A549 (cell line): ENCODE measurements at regions not wholly inside any gene's neighbourhood (a gene's known extent, or its start where the extent isn't known, plus 50 kb on each side); places are given as distances from the start of the nearest gene placed in this dataset.

Source experiments
- ATAC-seq, 2 experiments: fragments of 200-7000 bp in 1 of 2; fragments of >200 bp in 1 of 2; cut with Nextera tagmentation in 1 of 2; cut with Tn5 transposase in 1 of 2; 3 replicates each; pipeline versions ENCODE4 v1.8.0 to v1.9.1; 2018 to 2020; ENCODE audit warnings: mild to moderate bottlenecking in 1 of 2, moderate library complexity in 1 of 2
- CTCF ChIA-PET: fragments of 300-600 bp; sonication (Branson Sonifier 250); formaldehyde crosslinking; extraction: SDS; loops from one replicate; lab custom pipeline; 2021; ENCODE audit warnings: antibody characterized with exemption, inconsistent platforms; lab: Yijun Ruan, JAX
- POLR2A ChIA-PET: fragments of 350-600 bp; formaldehyde crosslinking; extraction: SDS; loops from one replicate; lab custom pipeline; 2021; ENCODE audit warnings: antibody characterized with exemption, inconsistent platforms; lab: Yijun Ruan, JAX
- DNase-seq, 2 experiments: peaks; one replicate each; pipeline versions ENCODE4 v3.0.0 to v3.0.0-alpha.2; 2011 to 2016; ENCODE audit warnings: low read depth in 1 of 2, low spot score in 1 of 2
- FAIRE-seq: peaks from 2 replicates; lab custom pipeline; 2011; peaks lifted over from hg19 to GRCh38; lab: Jason Lieb, UNC
- H3K27ac ChIP-seq, 2 experiments: fragments of >200 bp; sonication (Bioruptor Twin); formaldehyde crosslinking; 3 replicates each; pipeline ENCODE4 v1.5.1; 2016 to 2017
- H3K4me1 ChIP-seq: fragments of >200 bp; sonication (Bioruptor Twin); formaldehyde crosslinking; 3 replicates; pipeline ENCODE4 v1.6.1; 2016
- H3K4me2 ChIP-seq: fragments of >200 bp; sonication (Bioruptor Twin); formaldehyde crosslinking; 3 replicates; pipeline ENCODE4 v1.6.1; 2016
- H3K4me3 ChIP-seq: fragments of >200 bp; sonication (Bioruptor Twin); formaldehyde crosslinking; 3 replicates; pipeline ENCODE4 v1.5.1; 2016
- H3K9me3 ChIP-seq: fragments of >200 bp; sonication (Bioruptor Twin); formaldehyde crosslinking; 3 replicates; pipeline ENCODE4 v1.6.1; 2016
- CBX2 ChIP-seq: fragments of 200-600 bp; sonication (generic); IDR thresholded peaks from 2 replicates; pipeline ENCODE4 v1.6.1; 2016; ENCODE audit warnings: low read depth, mild to moderate bottlenecking, borderline replicate concordance
- CBX8 ChIP-seq: fragments of 200-600 bp; sonication (generic); IDR thresholded peaks from 2 replicates; pipeline ENCODE4 v1.6.1; 2016
- EHMT2 ChIP-seq: fragments of 200-600 bp; sonication (generic); IDR thresholded peaks from 2 replicates; pipeline ENCODE4 v1.6.1; 2016; ENCODE audit warnings: antibody characterized with exemption, low read depth, mild to moderate bottlenecking, moderate library complexity
- FOSB ChIP-seq: fragments of 250-450 bp; sonication (Bioruptor Pico); IDR thresholded peaks from 2 replicates; pipeline ENCODE4 v1.5.0; 2020; ENCODE audit warnings: mild to moderate bottlenecking, moderate library complexity
- GATA3 ChIP-seq: IDR thresholded peaks from 2 replicates; pipeline ENCODE4 v1.6.1; 2012; ENCODE audit warnings: borderline replicate concordance
- HDAC2 ChIP-seq: fragments of 200-600 bp; sonication (generic); IDR thresholded peaks from 2 replicates; pipeline ENCODE4 v1.6.1; 2016
- HEYL ChIP-seq: fragments of 250-450 bp; sonication (Bioruptor Pico); IDR thresholded peaks from 2 replicates; pipeline ENCODE4 v1.8.0; 2021; ENCODE audit warnings: mild to moderate bottlenecking, moderate library complexity
- HOXB5 ChIP-seq: fragments of 250-450 bp; sonication (Bioruptor Pico); IDR thresholded peaks from 2 replicates; pipeline ENCODE4 v1.5.0; 2020; ENCODE audit warnings: mild to moderate bottlenecking, moderate library complexity
- JUN ChIP-seq, 2 experiments: fragments of >200 bp; sonication (Bioruptor Twin); formaldehyde crosslinking; IDR thresholded peaks; 2 replicates in 1 of 2; 3 replicates in 1 of 2; pipeline ENCODE4 v1.6.1; 2016 to 2017
- KDM1A ChIP-seq: fragments of 200-600 bp; sonication (generic); IDR thresholded peaks from 2 replicates; pipeline ENCODE4 v1.6.1; 2016; ENCODE audit warnings: low read depth, mild to moderate bottlenecking
- MAZ ChIP-seq: fragments of 150-350 bp; IDR thresholded peaks from 2 replicates; pipeline ENCODE4 v1.6.1; 2014; ENCODE audit warnings: antibody characterized with exemption, low read depth, low read length, borderline replicate concordance
- MYC ChIP-seq: IDR thresholded peaks from 2 replicates; pipeline ENCODE4 v1.6.1; 2012; ENCODE audit warnings: mild to moderate bottlenecking, inconsistent platforms, low read length, improper control_type of control experiment, borderline replicate concordance
- NFE2L2 ChIP-seq: fragments of 150-350 bp; conservative IDR thresholded peaks from 2 replicates; pipeline ENCODE4 v1.6.1; 2014; ENCODE audit warnings: low read length
- NPAS2 ChIP-seq: fragments of 250-450 bp; sonication (Bioruptor Pico); IDR thresholded peaks from 2 replicates; pipeline ENCODE4 v1.8.0; 2022; ENCODE audit warnings: mild to moderate bottlenecking, moderate library complexity, borderline replicate concordance
- NR3C1 ChIP-seq: fragments of >200 bp; sonication (Bioruptor Twin); formaldehyde crosslinking; IDR thresholded peaks from 3 replicates; pipeline ENCODE4 v1.6.1; 2017
- POLR2A ChIP-seq: IDR thresholded peaks from 2 replicates; pipeline ENCODE4 v1.6.1; 2012; ENCODE audit warnings: mild to moderate bottlenecking, low read length
- RARB ChIP-seq: fragments of 250-450 bp; sonication (Bioruptor Pico); IDR thresholded peaks from 2 replicates; pipeline ENCODE4 v1.8.0; 2021; ENCODE audit warnings: mild to moderate bottlenecking, moderate library complexity
- RFX5 ChIP-seq: fragments of 450-650 bp; IDR thresholded peaks from 2 replicates; pipeline ENCODE4 v1.7.1; 2014; ENCODE audit warnings: antibody characterized with exemption, mild to moderate bottlenecking, moderate library complexity
- SMC3 ChIP-seq: fragments of >200 bp; sonication (Bioruptor Twin); formaldehyde crosslinking; IDR thresholded peaks from 3 replicates; pipeline ENCODE4 v1.6.1; 2018; ENCODE audit warnings: inconsistent platforms
- TP53 ChIP-seq: fragments of 250-450 bp; sonication (Bioruptor Pico); IDR thresholded peaks from 2 replicates; pipeline ENCODE4 v1.5.0; 2021; ENCODE audit warnings: mild to moderate bottlenecking, moderate library complexity
- ZC3H11A ChIP-seq: fragments of 450-650 bp; IDR thresholded peaks from 2 replicates; pipeline ENCODE4 v1.6.1; 2014; ENCODE audit warnings: antibody characterized with exemption, mild to moderate bottlenecking
- WGBS: methylation state at CpG from one replicate; pipeline ENCODE4 v1.1.6; 2017; ENCODE audit errors: missing lambda C conversion rate; 5-methylcytosine and 5-hydroxymethylcytosine counted together
- TF ChIP-seq, protein P1 (sequence below): IDR thresholded peaks from 2 replicates; pipeline ENCODE4 v1.6.1; 2012; ENCODE audit warnings: low read depth, borderline replicate concordance
- TF ChIP-seq, protein P2 (sequence below): fragments of 250-450 bp; sonication (Bioruptor Pico); IDR thresholded peaks from 2 replicates; pipeline ENCODE4 v1.5.0; 2020; ENCODE audit warnings: low read depth, mild to moderate bottlenecking, moderate library complexity
- TF ChIP-seq, protein P3 (sequence below): fragments of >200 bp; sonication (Bioruptor Twin); formaldehyde crosslinking; IDR thresholded peaks from 3 replicates; pipeline ENCODE4 v1.6.1; 2016
- TF ChIP-seq, protein P4 (sequence below): fragments of >200 bp; sonication (Bioruptor Twin); formaldehyde crosslinking; IDR thresholded peaks from 2 replicates; pipeline ENCODE4 v1.6.1; 2016
- TF ChIP-seq, protein P5 (sequence below): fragments of 200-600 bp; sonication (generic); IDR thresholded peaks from 2 replicates; pipeline ENCODE4 v1.6.1; 2016; ENCODE audit warnings: antibody characterized with exemption, mild to moderate bottlenecking, moderate library complexity

DNA sequence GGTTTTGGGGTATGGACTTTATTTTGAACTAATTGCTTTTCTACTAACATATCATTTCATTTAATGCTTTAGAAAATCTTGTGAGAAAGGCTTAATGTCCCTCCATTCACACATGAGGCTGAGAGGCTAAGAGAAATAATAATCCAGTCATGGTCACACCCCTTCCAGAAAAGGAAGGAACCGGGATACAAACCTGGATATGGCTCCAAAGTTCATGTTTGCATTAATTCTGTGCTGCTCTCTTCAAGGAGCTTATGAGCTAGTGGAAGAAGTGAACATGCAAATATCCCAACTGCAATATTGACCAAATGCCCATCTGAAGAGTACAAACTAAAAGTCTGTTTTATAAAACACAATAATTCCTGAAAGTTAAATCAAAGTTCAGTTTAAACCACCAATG lies 732.1 kb upstream of the RIOK2 start:
- FAIRE-seq, result no peak
- 0% methylated on average over 1 of the region's 1 CpG for WGBS
- TF ChIP-seq HDAC2 (no peak), GATA3 (no peak), HEYL (CRISPR knock-in tag) (no peak), TP53 (CRISPR knock-in tag) (no peak), POLR2A (no peak), SMC3 (no peak), RARB (CRISPR knock-in tag) (no peak), EHMT2 (no peak)
- TF ChIP-seq, protein P1, sequence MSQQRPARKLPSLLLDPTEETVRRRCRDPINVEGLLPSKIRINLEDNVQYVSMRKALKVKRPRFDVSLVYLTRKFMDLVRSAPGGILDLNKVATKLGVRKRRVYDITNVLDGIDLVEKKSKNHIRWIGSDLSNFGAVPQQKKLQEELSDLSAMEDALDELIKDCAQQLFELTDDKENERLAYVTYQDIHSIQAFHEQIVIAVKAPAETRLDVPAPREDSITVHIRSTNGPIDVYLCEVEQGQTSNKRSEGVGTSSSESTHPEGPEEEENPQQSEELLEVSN, result no peak
- TF ChIP-seq, protein P2, sequence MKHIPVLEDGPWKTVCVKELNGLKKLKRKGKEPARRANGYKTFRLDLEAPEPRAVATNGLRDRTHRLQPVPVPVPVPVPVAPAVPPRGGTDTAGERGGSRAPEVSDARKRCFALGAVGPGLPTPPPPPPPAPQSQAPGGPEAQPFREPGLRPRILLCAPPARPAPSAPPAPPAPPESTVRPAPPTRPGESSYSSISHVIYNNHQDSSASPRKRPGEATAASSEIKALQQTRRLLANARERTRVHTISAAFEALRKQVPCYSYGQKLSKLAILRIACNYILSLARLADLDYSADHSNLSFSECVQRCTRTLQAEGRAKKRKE, result no peak
- TF ChIP-seq, protein P3, sequence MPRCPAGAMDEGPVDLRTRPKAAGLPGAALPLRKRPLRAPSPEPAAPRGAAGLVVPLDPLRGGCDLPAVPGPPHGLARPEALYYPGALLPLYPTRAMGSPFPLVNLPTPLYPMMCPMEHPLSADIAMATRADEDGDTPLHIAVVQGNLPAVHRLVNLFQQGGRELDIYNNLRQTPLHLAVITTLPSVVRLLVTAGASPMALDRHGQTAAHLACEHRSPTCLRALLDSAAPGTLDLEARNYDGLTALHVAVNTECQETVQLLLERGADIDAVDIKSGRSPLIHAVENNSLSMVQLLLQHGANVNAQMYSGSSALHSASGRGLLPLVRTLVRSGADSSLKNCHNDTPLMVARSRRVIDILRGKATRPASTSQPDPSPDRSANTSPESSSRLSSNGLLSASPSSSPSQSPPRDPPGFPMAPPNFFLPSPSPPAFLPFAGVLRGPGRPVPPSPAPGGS, result no peak
- TF ChIP-seq, protein P4, sequence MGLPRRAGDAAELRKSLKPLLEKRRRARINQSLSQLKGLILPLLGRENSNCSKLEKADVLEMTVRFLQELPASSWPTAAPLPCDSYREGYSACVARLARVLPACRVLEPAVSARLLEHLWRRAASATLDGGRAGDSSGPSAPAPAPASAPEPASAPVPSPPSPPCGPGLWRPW, result no peak

DNA sequence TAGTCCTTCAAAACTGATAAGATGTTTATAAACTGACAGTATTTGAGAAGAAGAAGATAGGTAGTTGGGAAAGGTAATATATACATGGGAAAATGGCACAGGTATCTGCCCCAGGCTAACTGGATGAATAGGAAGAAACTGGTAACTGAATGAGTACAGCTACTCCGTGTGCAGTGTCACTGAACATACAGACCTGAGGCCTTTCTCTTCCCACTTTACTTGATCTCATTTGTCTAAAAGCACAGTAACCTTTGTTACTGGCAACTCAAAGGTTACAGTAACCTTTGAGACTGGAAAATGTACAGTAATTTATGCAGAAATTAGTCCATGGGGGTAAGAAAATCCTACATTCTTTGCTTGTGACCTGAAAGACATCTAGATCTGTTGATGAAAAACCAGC lies 735.0 kb upstream of the RIOK2 start:
- no peak for ATAC-seq
- H3K27ac ChIP-seq, result no peak overlapping the region
- ChIA-PET POLR2A (no interaction called here), CTCF (no interaction called here)
- H3K4me2 ChIP-seq, result no peak overlapping the region
- no peak for FAIRE-seq
- H3K9me3 ChIP-seq, result no peaks in the 10 kb centered on the region
- H3K4me3 ChIP-seq, result no peak overlapping the region
- no peaks in the 10 kb centered on the region for H3K4me1 ChIP-seq
- DNase-seq, result no peak
- 16% methylated on average over 1 of the region's 1 CpG for WGBS
- TF ChIP-seq NR3C1 (no peak), NPAS2 (CRISPR knock-in tag) (no peak), FOSB (CRISPR knock-in tag) (no peak), GATA3 (no peak), RFX5 (no peak), RARB (CRISPR knock-in tag) (no peak), CBX2 (no peak), HDAC2 (no peak), JUN (IDR thresholded peaks at IDR 0.05) (no peak), HOXB5 (CRISPR knock-in tag) (no peak), ZC3H11A (no peak), CBX8 (no peak), NFE2L2 (no peak), KDM1A (no peak), MYC (no peak), MAZ (no peak)
- TF ChIP-seq, protein P5, sequence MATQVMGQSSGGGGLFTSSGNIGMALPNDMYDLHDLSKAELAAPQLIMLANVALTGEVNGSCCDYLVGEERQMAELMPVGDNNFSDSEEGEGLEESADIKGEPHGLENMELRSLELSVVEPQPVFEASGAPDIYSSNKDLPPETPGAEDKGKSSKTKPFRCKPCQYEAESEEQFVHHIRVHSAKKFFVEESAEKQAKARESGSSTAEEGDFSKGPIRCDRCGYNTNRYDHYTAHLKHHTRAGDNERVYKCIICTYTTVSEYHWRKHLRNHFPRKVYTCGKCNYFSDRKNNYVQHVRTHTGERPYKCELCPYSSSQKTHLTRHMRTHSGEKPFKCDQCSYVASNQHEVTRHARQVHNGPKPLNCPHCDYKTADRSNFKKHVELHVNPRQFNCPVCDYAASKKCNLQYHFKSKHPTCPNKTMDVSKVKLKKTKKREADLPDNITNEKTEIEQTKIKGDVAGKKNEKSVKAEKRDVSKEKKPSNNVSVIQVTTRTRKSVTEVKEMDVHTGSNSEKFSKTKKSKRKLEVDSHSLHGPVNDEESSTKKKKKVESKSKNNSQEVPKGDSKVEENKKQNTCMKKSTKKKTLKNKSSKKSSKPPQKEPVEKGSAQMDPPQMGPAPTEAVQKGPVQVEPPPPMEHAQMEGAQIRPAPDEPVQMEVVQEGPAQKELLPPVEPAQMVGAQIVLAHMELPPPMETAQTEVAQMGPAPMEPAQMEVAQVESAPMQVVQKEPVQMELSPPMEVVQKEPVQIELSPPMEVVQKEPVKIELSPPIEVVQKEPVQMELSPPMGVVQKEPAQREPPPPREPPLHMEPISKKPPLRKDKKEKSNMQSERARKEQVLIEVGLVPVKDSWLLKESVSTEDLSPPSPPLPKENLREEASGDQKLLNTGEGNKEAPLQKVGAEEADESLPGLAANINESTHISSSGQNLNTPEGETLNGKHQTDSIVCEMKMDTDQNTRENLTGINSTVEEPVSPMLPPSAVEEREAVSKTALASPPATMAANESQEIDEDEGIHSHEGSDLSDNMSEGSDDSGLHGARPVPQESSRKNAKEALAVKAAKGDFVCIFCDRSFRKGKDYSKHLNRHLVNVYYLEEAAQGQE, result no peak
- TF ChIP-seq, protein P4, result no peak

More for the DNA sequence above, 732.1 kb upstream of the RIOK2 start:
- H3K4me2 ChIP-seq, result no peak overlapping the region
- H3K4me3 ChIP-seq, result no peak overlapping the region
- no peak overlapping the region for H3K27ac ChIP-seq
- ATAC-seq (no peak), DNase-seq (no peak)
- no peaks in the 10 kb centered on the region for H3K9me3 ChIP-seq
- ChIA-PET POLR2A (no interaction called here), CTCF (no interaction called here)
- no peaks in the 10 kb centered on the region for H3K4me1 ChIP-seq
